HG03175 (cell line): ENCODE measurements at regions not wholly inside any gene's neighbourhood (a gene's known extent, or its start where the extent isn't known, plus 50 kb on each side); places are given as distances from the start of the nearest gene placed in this dataset.
"Not testable (repeated sequence)": the region's sequence is repeated elsewhere in the genome, so short reads cannot be mapped to it uniquely, and the experiment has no call there.

Experiments used
- ATAC-seq: cut with Tn5 transposase; IDR thresholded peaks from one replicate; pipeline ENCODE4 v1.9.1; 2021; ENCODE audit warnings: mild to moderate bottlenecking, moderate library complexity; ENCODE audit not compliant: unreplicated experiment

DNA sequence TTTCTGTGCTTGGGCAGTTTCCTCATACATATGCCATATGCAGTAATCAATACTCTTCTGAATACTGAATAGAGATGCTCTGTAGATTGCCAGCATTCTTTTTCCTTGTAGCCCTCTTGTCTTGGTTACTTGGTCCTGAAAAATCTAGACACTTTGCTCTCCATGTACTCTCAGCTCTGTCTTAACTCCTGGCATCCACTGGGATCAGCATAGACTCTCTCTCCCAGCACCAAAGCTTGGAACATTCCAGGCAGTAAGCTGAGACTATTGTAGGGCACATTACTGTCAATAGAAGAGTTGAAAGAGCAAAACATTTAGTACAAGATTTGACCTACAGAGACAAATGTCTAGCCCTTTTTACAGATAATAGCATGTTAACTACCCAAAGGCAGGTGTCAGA is 1100.3 kb downstream of the TBL1XR1 start:
- no peak for ATAC-seq

DNA sequence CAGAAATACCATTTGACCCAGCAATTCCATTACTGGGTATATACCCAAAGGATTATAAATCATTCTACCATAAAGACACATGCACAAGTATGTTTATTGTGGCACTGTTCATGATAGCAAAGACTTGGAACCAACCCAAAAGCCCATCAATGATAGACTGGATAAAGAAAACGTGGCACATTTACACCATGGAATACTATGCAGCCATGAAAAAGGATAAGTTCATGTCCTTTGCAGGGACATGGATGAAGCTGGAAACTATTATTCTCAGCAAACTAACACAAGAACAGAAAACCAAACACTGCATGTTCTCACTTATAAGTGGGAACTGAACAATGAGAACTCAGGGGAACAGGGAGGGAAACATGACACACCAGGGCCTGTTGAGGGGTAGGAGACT is 1103.4 kb downstream of the TBL1XR1 start:
- ATAC-seq, result not testable (repeated sequence)

DNA sequence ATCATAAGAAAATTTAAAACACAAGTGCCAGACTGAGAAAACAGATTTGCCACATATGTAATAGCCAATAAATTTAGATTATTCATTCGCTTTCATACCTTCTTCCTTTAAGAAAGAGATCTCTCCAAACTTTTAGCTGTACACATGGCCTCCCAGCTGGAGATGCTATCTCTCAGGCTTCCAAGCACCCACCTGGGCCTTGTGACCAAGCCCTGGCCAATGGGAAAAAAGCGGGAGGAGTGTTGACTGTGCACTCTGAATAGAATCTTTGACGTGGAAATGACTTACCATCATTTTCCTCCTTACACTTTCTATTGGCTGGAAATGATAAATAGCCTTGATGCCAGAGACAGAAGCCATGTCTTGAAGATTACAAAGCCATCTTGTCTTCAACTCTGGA is 1106.6 kb downstream of the TBL1XR1 start:
- no peak for ATAC-seq

DNA sequence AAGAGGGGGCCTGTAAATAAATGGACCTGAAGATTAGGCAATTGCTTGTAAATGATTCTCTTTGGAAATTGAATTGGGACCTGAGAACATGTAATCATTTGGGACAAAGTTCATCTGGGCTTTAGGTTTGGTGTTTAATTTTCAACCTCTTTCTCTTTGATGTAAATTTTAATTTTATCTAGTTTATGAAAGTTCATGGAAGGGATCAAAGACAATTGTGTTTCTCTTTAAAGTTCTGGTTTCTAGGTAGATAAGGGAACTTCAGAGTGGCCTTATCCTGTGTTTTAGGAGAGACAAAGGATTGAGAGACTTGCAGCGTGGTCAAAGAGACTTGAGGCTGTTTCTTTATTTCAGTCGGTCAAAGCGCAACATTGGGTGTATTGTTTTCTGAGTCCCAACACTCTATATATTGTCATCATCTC is 1108.3 kb downstream of the TBL1XR1 start:
- ATAC-seq, result no peak

DNA sequence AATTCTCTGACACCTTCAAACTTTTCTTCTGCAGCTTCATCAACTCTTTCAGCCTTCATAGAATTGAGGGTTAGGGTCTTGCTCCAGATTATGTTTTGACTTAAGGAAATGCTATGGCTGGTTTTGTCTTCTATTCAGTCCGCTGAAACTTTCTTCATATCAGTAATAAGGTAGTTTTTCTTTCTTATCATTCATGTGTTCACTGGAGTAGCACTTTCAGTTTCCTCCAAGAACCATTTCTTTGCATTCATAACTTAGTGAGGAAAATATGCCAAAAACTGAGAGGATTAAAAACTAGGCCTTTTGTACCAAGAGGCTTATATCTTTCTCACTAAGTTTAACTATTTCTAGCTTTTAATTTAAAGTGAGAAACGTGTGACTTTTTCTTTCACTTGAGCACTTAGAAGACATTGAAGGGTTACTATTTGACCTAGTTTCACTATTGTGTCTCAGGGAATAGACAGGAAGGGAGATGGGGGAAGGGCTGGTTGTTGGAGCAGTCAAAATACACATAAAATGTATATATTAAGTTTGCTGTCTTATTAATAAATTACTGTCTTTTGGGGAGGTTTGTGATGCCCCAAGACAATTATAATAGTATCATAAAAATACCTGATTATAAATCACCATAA is 1110.1 kb downstream of the TBL1XR1 start:
- ATAC-seq, result no peak

DNA sequence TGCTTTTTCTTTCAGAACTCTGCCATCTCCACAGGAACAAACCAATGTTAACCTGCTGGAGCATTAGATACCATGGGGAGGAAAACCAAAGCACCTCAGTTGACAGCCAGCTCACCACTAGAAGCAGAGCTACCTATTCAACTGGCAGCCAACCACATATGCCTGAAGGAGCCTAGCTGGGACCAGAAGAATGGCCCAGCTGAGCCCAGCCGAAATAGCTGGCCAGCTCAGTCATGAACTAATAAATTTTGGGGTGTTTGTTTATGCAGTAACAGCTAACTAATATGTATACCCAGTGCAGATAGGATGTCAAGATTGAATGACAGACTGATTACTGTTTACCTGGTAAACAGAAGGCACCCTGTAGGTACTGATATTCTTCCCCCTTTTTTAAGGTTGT is 1117.5 kb downstream of the TBL1XR1 start:
- ATAC-seq, result no peak

DNA sequence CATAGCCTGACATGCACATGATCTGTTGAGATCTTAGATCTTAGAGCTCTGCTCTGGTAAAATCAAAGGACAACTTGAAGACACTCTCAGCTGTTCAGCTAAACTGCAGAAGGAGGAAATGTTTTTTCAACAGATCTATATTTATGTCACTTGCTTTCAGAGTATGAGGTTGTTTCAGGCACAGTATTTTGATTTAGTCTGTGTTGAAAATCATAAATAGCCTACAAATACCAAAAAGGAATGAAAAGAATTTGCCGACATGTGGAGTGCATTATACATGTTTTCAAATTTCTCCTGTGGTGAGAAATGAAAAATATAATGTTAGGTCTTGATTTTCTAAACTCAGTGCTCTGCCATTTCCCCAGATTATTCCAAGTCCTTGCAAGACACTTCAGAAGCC is 1118.4 kb downstream of the TBL1XR1 start:
- ATAC-seq, result no peak

DNA sequence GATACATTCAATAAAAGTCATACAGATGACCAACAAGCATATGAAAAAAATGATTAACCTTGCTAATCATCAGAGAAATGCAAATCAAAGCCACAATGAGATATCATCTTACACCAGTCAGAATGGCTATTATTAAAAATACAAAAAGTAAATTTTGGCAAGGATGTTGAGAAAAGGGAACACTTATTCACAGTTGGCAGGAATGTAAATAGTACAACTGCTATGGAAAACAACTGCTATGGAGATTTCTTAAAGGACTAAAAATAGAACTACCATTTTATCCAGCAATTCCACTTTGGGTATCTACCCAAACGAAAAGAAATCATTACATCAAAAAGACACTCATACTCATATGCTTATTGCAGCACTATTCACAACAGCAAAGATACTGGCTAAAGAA is 1121.8 kb downstream of the TBL1XR1 start:
- ATAC-seq, result no peak

DNA sequence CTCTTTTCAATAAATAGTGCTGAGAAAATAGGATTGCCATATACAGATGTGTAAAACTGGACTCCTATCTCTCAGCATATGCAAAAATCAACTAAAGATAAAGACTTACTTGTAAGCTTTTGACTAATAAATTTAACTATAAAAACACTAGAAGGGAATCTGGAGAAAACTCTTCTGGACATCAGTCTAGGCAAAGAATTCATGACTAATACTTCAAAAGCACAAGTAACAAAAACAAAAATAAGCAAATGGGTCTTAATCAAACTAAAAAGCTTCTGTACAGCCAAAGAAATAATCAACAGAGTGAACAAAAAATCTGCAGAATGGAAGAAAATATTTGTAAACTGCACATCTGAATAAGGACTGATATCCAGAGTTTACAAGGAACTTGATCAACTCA is 1122.2 kb downstream of the TBL1XR1 start:
- no peak for ATAC-seq

DNA sequence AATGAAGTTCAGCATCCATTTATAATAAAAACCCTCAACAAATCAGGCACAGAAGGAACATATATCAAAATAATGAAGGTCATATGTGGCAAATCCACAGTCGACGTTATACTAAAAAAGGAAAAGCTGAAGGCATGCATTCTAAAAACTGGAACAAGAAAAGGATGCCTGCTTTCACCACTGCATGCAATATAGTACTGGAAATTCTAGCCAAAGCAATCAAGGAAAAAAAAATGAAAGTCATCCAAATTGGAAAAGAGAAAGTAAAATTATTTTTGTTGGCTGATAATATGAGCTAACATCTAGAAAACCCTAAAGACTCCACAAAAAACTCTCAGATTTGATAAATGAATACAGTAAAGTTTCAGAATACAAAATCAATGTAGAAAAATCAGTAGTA is 1123.2 kb downstream of the TBL1XR1 start:
- no peak for ATAC-seq

DNA sequence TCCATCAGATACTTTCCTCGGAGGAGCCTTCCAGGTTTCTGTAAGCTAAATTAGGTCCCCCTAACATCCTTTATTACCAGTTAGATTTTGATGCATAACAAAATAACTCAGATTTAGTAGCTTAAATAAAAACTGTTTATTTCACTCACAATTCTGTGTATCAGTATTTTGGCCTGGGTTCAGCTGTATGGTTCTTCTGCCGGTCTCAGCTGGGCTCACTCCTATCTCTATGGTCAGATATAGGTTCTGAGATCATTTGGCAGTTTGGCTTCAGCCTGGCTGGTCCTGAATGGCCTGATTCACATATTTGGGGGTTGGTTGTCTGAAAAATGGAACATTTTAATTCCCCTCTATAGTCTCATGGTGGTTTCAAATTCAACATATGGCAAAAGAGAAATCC is 1125.3 kb downstream of the TBL1XR1 start:
- no peak for ATAC-seq

DNA sequence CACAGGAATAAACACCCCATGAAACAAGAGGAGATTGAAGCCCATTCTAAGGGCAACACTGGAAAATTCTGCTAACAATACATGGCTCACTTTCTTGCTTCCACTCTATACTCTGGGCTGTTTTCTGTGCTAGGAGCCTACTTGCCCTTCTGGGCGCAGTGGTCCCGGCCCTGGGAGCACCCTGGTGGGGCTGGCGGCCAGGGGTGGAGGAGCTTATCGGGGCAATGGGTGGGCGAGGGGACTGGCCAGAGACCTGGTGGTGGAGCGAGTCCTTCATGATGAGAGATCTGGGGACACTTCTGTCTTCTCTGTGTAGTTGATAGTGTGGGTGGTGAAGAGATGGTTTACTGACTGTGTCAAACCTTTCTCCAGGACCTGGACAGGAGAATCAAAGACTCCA is 1128.5 kb downstream of the TBL1XR1 start:
- ATAC-seq, result no peak

DNA sequence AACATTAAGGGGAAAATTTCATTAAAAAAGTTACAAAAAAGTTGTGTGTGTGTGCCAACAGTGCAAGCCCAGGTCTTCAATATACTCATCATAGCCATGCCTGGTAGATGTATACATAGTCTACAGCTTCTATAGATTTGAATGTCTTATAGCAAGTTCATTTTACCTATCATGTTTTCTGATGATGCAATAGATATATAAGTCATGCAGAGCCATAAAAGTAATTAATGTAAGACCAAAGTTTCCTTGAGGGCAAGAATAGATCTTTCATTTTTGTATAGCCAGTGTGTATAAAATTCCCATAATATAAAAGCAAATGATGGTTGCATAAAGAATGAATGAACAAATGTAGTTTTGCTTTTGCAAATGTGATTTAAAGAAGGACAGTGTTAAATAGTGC is 1138.4 kb downstream of the TBL1XR1 start:
- ATAC-seq, result no peak

DNA sequence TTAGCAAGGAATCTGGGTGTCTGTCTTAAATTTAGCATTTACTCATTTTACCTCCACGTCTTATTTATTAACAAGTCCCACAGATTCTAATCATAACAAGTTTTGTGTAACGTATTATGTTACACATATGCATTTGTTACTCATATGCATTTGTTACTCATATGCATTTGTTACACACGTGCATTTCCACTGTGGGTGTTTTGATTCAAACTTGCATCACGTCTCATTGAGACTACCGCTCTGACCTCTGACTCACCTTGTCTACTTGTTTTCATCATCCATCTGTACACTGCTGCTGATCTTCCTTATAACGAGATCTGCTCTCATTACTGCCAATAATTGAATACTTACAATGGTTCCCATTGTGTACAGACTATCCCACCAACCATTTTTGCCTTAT is 1141.4 kb downstream of the TBL1XR1 start:
- ATAC-seq, result no peak

DNA sequence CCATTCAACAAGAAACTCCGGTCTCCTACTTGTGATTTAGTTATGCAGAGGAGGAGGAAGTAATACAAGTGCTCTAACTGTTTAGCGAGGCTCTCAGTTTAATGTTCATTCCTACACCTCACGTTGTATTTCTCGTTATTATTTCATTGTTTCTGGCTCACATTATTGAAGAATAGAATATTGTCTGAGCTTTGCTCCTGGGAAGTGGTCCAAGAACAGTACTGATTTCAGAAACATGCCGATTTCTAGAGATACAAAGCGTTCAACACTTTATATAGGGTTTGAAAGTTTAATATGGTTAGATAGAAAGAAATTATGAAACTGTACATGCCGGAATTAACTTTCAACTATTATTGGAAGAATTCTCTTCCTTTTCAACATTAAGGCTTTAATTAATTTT is 1145.5 kb downstream of the TBL1XR1 start:
- no peak for ATAC-seq

DNA sequence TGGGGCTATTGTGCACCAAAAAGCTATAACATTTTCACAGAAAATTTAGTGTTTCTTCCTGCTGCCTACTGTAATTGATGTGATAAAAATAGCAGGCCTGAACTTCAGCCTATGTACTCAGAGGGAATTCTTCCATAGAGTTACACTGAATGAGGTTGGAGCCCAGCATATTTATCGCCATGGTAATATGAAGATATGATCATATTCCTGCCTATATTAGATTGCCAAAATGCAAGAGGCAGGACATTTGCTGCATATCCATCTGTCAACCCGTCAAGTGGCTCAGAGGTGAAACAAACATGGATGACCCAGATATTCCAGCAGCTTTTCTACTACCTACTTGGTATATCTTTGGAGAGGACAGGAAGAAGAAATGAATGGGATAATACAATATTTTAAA is 1150.6 kb downstream of the TBL1XR1 start:
- no peak for ATAC-seq

DNA sequence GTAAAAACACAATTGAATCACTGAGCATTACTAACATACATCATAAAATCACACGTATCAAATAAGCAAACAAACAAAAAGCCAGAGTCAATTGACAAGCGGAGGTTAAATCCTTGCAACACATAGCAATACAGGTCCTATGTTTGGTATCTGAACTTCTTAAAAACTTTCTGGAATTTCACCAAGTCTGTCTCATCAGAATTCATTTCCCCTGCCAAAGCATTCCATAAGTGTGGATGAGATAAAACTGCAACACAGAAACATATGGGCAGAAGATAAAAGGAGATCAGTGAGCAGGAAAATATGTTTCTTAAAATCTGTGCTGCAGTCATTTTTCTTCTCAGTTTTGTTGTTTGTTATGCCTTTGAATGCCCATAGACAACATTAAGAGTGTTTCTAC is 1155.5 kb downstream of the TBL1XR1 start:
- ATAC-seq, result no peak

DNA sequence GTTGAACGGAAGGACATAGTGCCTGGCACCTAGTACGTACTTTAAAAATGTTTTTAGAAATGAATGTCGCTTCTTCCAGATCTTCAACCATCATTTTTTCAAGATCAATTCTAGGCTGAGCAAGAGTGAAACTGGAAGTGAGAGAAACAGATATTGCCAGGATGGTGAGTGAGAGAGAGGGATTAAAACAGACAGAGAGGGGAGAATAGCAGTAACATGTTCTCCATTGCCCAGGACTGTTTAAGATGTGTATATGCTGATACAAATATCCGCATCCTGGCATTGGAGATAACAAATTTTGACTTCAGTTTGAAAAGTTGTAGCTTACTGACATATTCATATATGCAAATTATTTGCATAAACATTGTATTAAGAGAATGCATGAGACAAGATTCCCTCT is 1156.1 kb downstream of the TBL1XR1 start:
- no peak for ATAC-seq

DNA sequence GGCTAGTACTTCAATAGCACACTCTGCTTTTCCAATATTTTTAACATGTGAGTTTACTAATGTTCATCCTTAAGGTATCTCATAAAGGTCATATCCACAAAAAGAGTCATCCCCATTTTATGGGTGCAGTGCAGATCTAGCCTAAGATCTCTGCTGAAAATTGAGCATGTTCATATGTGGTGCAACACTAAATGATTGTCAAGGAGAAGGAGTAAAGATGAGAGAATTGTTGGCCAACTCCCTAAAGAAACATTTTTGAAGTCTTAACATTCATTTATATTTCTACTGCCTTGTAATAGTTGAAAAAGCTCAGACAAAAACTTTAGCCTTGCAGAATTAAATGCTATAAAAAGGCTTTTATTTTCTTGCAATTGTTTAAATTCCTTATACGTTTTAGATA is 1159.6 kb downstream of the TBL1XR1 start:
- no peak for ATAC-seq

DNA sequence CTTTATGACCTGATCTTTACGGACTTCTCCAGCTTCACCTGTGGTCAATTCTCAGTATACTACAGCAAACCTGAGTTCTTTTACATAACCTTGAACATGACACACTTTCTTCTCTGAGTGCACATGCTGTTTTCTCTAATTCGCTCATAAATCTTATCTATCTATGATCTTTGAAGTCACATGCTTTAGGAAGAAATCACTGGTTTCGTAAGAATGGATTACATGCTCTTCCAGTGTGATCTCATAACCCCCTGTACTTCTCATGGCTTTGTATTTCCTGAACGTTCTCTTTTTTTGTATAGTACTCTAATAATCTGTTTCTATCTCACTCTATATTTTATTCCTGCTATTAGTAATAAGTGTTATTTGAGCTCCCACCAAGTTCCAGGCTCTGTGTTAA is 1165.2 kb downstream of the TBL1XR1 start:
- ATAC-seq, result no peak

DNA sequence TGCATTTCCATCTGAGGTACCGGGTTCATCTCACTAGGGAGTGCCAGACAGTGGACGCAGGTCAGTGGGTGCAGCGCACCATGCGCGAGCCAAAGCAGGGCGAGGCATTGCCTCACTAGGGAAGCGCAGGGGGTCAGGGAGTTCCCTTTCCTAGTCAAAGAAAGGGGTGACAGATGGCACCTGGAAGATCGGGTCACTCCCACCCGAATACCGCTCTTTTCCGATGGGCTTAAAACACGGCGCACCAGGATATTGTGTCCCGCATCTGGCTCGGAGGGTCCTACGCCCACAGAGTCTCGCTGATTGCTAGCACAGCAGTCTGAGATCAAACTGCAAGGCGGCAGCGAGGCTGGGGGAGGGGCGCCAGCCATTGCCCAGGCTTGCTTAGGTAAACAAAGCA is 1157.1 kb downstream of the NAALADL2 start:
- ATAC-seq, result not testable (repeated sequence)

DNA sequence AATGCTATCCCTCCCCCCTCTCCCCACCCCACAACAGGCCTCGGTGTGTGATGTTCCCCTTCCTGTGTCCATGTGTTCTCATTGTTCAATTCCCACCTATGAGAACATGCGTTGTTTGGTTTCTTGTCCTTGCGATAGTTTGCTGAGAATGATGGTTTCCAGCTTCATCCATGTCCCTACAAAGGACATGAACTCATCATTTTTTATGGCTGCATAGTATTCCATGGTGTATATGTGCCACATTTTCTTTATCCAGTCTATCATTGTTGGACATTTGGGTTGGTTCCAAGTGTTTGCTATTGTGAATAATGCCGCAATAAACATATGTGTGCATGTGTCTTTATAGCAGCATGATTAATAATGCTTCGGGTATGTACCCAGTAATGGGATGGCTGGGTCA is 1156.1 kb downstream of the NAALADL2 start:
- not testable (repeated sequence) for ATAC-seq

DNA sequence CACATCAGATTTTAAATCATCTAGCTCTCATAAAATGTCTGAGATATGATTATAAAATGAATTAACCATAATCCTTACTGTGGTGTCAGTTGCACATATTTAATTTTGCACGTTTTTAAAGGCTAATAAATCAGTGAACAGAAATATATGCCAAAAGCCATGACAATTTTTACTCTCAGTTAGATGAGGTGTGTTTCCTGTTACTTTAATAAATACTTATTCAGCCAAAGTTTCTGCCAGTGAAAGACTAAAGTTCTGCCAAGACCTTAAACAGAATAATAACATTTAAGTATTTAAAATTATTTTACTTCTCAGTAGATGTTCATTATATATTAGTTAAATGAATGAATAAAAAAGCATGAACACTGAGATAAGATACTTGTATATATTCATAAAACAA is 1150.1 kb downstream of the NAALADL2 start:
- ATAC-seq, result no peak

DNA sequence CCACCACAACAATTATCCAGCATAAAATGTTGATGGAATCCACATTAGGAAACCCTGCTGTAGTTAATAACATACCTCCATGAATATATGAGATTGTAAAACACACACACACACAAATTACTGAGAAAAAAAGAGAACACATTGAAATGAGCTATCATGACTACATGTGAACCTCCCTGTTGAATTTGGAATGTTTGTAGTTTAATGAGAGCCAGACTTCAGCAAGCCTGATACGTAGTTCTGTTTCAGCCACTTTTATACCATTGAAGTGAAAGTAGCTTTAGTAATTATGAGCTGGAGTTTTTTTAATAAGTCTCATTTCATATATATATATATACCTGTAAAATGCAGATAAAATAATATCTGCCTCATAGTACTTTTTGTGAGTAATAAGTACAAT is 1146.4 kb downstream of the NAALADL2 start:
- ATAC-seq, result no peak
